C4-2B (cell line): ENCODE measurements at regions not wholly inside any gene's neighbourhood (a gene's known extent, or its start where the extent isn't known, plus 50 kb on each side); places are given as distances from the start of the nearest gene placed in this dataset.

Experiments
- CTCF ChIP-seq: fragments of 450-650 bp; conservative IDR thresholded peaks from 2 replicates; pipeline ENCODE4 v1.5.1; 2017; ENCODE audit warnings: mild to moderate bottlenecking
- ZFX ChIP-seq: fragments of 450-650 bp; IDR thresholded peaks from 2 replicates; pipeline ENCODE4 v1.6.1; 2017

DNA sequence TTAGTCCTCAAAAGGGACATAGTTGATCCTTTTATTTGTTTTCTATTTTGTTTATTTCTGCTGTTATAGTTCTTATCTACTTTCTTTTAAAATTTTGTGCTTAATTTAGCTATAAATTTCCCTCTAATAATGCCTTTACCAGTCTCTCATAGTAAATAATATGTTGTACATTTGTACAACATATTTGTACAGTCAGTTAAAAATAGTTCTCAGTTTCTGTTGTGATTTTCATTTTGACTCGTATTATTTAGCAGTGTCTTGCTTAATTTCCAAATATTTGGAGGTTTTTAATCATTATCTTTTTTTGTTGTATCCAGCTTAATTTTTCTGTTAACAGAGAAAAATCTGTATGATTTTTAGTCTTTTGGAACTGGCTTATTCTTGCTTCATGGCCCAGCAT lies 443.6 kb upstream of the TRIB2 start:
- TF ChIP-seq CTCF (no peak), ZFX (no peak)
